Heart right ventricle (tissue), 16 donors: ENCODE measurements at regions not wholly inside any gene's neighbourhood (a gene's known extent, or its start where the extent isn't known, plus 50 kb on each side); places are given as distances from the start of the nearest gene placed in this dataset.

ENCODE experiments used
- ATAC-seq, 8 donors: fragments of 200-7000 bp; cut with Tn5 transposase; one replicate each; pipeline ENCODE4 v1.9.1; 2020; ENCODE audit warnings: mild to moderate bottlenecking in 8 of 8, moderate library complexity in 8 of 8, moderate number of reproducible peaks in 1 of 8
- DNase-seq, 2 donors: peaks; one replicate each; pipeline ENCODE4 v3.0.0-alpha.2; 2020
- H3K27ac ChIP-seq, 10 donors: fragments of 200-600 bp; sonication (generic) in 2 of 10; one replicate each; pipeline versions ENCODE4 v1.5.0 to v1.8.0; 2020 to 2022; ENCODE audit warnings: mild to moderate bottlenecking in 3 of 10
- H3K27me3 ChIP-seq, 7 donors: fragments of 200-600 bp; one replicate each; pipeline ENCODE4 v1.8.0; 2021 to 2022; ENCODE audit warnings: mild to moderate bottlenecking in 2 of 7
- H3K36me3 ChIP-seq, 9 donors: fragments of 200-600 bp; sonication (generic) in 1 of 9; one replicate each; pipeline versions ENCODE4 v1.5.0 to v1.8.0; 2020 to 2022; ENCODE audit warnings: mild to moderate bottlenecking in 2 of 9
- H3K4me1 ChIP-seq, 9 donors: fragments of 200-600 bp; sonication (generic) in 1 of 9; one replicate each; pipeline versions ENCODE4 v1.5.0 to v1.8.0; 2020 to 2022; ENCODE audit warnings: mild to moderate bottlenecking in 4 of 9
- H3K4me3 ChIP-seq, 10 donors: fragments of 200-600 bp; sonication (generic) in 2 of 10; one replicate each; pipeline versions ENCODE4 v1.5.0 to v1.8.0; 2020 to 2022; ENCODE audit warnings: mild to moderate bottlenecking in 7 of 10, moderate library complexity in 2 of 10
- H3K9me3 ChIP-seq, 11 donors: fragments of 200-600 bp in 10 of 11; sonication (generic) in 2 of 11; one replicate each; pipeline versions ENCODE4 v1.5.0 to v1.8.0; 2013 to 2022; ENCODE audit warnings: mild to moderate bottlenecking in 2 of 11, control low read depth in 1 of 11, moderate library complexity in 1 of 11
- WGBS, 2 donors: extraction: QIAGEN DNeasy Blood & Tissue Kit; methylation state at CpG; one replicate each; pipeline ENCODE4 v1.1.7; 2013; ENCODE audit warnings: inconsistent platforms in 1 of 2; 5-methylcytosine and 5-hydroxymethylcytosine counted together
- intact Hi-C, 10 donors: fragments of 100-400 bp; cut with DNase I; formaldehyde crosslinking; loops; one replicate each; pipeline versions ENCODE4 v1.11.1 to v1.14.2; 2022
- TF ChIP-seq, protein P1 (sequence below), 9 donors: fragments of 200-600 bp; sonication (generic) in 2 of 9; IDR thresholded peaks; one replicate each; pipeline versions ENCODE4 v1.5.0 to v1.8.0; 2021 to 2022; ENCODE audit warnings: antibody characterized with exemption in 9 of 9, mild to moderate bottlenecking in 5 of 9, moderate library complexity in 1 of 9
- donor health status: Arrhythmogenic right ventricular cardiomyopathy.
- donor health status: ischemic (EF 13 %, LVEDD 7.1; RV severe dilation, severe dysfunction).
- donor health status: healthy with polysubstance abuse.
- donor health status: DM: no; HTN: yes; CAD: no.
- donor health status: DM: no; HTN: no; CAD: no.
- donor health status: ischemic (EF 25% LVEDD 6.9; RV normal size, moderate dysfunction).
- donor health status: ischemic (EF 25% LVEDD 5.7; RV mildly dilated, moderate dysfunction).
- donor health status: healthy.
- donor health status: DM: yes; HTN: yes; CAD: no.
- donor health status: Ischemic cardiomyopathy.
- donor health status: ischemic (EF 35%, LVEDD 5.7; RV mildly dilated, moderate dysfunction).
- donor health status: nonischemic (EF 11% LVEDD 7.7; RV severe dilation, severe dysfunction).
- donor health status: DM: yes; HTN: yes; CAD: no.
- donor health status: PGD.
- donor health status: ischemic (EF 29% LVEDD 5.4; RV normal size, mild dysfunction).
- donor health status: nonischemic (EF 23%, LVEDD 6.1; RV moderate dilation, normal function).

DNA sequence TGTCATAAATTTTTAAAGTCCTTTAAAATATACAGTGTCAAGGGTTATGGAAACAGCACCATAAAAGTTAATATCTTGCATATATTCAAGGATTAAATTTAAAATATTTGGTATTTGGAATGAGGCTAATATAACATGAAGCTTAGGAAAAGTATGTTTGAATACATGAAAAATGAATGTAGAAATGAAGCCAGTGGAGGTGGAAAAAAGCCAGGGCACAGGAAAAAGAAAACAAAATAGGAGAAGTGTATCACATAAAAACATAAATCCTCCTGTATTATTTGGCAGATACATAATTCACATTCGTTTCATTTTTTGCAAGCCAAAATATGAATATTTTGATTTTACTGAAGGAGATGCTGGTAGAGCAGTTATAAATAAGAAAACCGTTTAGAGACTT lies 587.0 kb upstream of the ZNF608 start:
- WGBS, 2 donors = 72 to 87% methylated on average over 2 of the region's 2 CpGs
- peaks cover 0 to 7% (median 0%) of the 10 kb centered on the region in 9 donors for H3K4me1 ChIP-seq
- no peak overlapping the region for H3K27ac ChIP-seq
- H3K27me3 ChIP-seq = no peaks in the 10 kb centered on the region
- H3K9me3 ChIP-seq = peaks cover 0 to 1% (median 0%) of the 10 kb centered on the region in 11 donors
- no peak for DNase-seq
- H3K36me3 ChIP-seq = no peaks in the 10 kb centered on the region
- ATAC-seq = no peak
- TF ChIP-seq, protein P1, sequence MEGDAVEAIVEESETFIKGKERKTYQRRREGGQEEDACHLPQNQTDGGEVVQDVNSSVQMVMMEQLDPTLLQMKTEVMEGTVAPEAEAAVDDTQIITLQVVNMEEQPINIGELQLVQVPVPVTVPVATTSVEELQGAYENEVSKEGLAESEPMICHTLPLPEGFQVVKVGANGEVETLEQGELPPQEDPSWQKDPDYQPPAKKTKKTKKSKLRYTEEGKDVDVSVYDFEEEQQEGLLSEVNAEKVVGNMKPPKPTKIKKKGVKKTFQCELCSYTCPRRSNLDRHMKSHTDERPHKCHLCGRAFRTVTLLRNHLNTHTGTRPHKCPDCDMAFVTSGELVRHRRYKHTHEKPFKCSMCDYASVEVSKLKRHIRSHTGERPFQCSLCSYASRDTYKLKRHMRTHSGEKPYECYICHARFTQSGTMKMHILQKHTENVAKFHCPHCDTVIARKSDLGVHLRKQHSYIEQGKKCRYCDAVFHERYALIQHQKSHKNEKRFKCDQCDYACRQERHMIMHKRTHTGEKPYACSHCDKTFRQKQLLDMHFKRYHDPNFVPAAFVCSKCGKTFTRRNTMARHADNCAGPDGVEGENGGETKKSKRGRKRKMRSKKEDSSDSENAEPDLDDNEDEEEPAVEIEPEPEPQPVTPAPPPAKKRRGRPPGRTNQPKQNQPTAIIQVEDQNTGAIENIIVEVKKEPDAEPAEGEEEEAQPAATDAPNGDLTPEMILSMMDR (IDR thresholded peaks at IDR 0.05) = no peak
- intact Hi-C loops = no loop called here
- no peak overlapping the region for H3K4me3 ChIP-seq

DNA sequence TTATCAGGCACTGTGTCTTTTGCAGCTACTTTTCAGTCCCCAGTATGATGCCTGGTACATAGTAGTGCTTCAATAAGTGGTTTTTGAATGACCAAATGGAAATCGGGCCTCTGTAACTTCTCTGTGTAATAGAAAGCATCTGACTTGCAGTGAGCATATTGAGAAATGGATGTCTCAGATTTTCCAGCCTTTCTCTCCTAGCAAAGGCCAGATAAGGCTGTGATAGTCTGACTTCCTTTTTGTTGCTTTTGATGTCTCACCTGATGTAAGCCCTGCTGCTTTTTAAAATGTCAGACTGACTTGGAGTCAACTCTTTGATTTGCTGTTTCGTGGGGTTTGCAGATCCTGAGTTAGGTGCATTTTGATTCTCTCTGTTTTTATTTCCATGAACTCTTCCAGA lies 590.0 kb upstream of the ZNF608 start:
- Histone ChIP-seq H3K27me3 (no peaks in the 10 kb centered on the region), H3K4me1 (peaks cover 0 to 7% (median 0%) of the 10 kb centered on the region in 9 donors), H3K27ac (no peak overlapping the region), H3K9me3 (peaks cover 0 to 2% (median 0%) of the 10 kb centered on the region in 11 donors), H3K36me3 (no peaks in the 10 kb centered on the region), H3K4me3 (no peak overlapping the region)
- 43 to 48% methylated on average over 2 of the region's 2 CpGs for WGBS, 2 donors
- TF ChIP-seq, protein P1 (IDR thresholded peaks at IDR 0.05) = no peak
- intact Hi-C loops = no loop called here
- ATAC-seq (no peak), DNase-seq (no peak)

DNA sequence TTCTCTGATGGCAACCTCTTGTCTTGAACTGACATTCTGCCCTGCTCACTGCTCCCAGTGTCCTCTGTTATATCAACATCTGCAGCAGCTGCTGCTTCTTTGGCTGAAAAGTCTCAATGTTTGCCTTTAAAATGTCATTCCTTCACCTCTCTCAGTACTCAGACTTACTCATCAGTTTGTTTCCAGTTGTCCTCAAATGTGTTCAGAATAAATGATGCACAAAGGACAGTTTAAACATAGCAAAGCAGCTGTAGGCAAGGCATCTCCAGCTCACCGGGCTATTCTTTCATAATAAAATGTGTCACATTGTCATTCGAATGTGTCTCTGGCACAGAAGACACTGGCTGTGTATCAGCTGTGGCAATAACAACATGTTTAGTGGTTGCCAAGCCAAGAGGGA lies 590.9 kb upstream of the ZNF608 start:
- Histone ChIP-seq H3K27ac (no peak overlapping the region), H3K27me3 (no peaks in the 10 kb centered on the region), H3K4me3 (no peak overlapping the region), H3K9me3 (peaks cover 0 to 2% (median 0%) of the 10 kb centered on the region in 11 donors), H3K4me1 (peaks cover 0 to 7% (median 0%) of the 10 kb centered on the region in 9 donors), H3K36me3 (no peaks in the 10 kb centered on the region)
- TF ChIP-seq, protein P1 (IDR thresholded peaks at IDR 0.05) = no peak
- WGBS, 2 donors = 32 to 36% methylated on average over 2 of the region's 2 CpGs
- intact Hi-C loops = no loop called here
- ATAC-seq = no peak
- no peak for DNase-seq

DNA sequence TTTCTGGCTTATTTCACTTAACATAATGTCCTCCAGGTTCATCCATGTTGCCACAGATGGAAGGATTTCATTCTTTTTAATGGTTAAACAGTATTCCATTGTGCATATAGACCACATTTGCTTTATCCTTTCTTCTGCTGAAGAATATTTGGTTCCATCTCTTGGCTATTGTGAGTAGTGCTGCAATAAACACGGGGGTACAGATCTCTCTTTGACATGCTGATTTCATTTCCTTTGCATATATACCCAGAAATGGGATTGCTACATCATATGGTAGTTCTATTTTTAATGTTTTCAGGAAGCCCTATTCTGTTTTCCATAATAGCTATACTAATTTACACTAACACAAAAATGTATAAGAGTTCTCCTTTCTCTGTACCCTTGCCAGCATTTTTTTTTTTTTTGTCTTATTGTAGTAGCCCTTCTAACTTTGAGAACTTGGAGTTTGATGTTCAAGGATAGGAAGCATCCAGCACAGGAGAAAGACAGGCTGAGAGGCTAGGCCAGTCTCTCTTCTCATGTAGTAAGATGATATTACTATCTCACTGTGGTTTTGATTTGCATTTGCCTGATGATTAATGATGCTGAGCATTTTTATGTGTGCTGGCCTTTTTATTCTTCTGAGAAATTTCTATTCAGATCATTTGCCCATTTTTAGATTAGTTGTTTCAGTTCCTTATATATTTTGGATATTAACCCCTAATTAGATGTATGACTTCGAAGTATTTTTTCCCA lies 592.2 kb upstream of the ZNF608 start:
- no peaks in the 10 kb centered on the region for H3K27me3 ChIP-seq
- peaks cover 0 to 2% (median 0%) of the 10 kb centered on the region in 11 donors for H3K9me3 ChIP-seq
- H3K36me3 ChIP-seq = no peaks in the 10 kb centered on the region
- ATAC-seq = no peak
- H3K27ac ChIP-seq = no peak overlapping the region
- intact Hi-C loops = no loop called here
- no peak for DNase-seq
- WGBS, 2 donors = 81 to 82% methylated on average over 2 of the region's 2 CpGs
- peaks cover 0 to 7% (median 0%) of the 10 kb centered on the region in 9 donors for H3K4me1 ChIP-seq
- TF ChIP-seq, protein P1 (IDR thresholded peaks at IDR 0.05) = no peak
- H3K4me3 ChIP-seq = no peak overlapping the region
